ENCODE measurements at regions not wholly inside any gene's neighbourhood (a gene's known extent, or its start where the extent isn't known, plus 50 kb on each side); places are given as distances from the start of the nearest gene placed in this dataset.

- Histone ChIP-seq H3K9ac (ENCODE audit: low read length) (no peak overlapping the region), H3K36me3 (replicated peaks in 1 of 2; ENCODE audit: control extremely low read depth in 1 of 2, control insufficient read depth in 1 of 2, extremely low read depth in 1 of 2, insufficient read depth in 2 of 2, low read length in 1 of 2) (no peaks in the 10 kb centered on the region), H3K27ac (ENCODE audit: low read length in 2 of 2) (no peak overlapping the region), H3K4me2 (replicated peaks; ENCODE audit: low read depth, low read length, poor library complexity, severe bottlenecking) (no peak overlapping the region), H2AFZ (ENCODE audit: insufficient read depth, low read depth, low read length, poor library complexity, severe bottlenecking) (no peak overlapping the region), H3K9me3 (ENCODE audit: control extremely low read depth in 1 of 3, control insufficient read depth in 2 of 3, insufficient read depth in 1 of 3, low read length in 2 of 3) (no peaks in the 10 kb centered on the region), H3K4me1 (ENCODE audit: control insufficient read depth in 2 of 2, insufficient read depth in 2 of 2, low read length in 2 of 2) (no peaks in the 10 kb centered on the region), H3K79me2 (ENCODE audit: control insufficient read depth, insufficient read depth, low read length) (no peaks in the 10 kb centered on the region), H3K27me3 (replicated peaks in 1 of 4; ENCODE audit: control extremely low read depth in 1 of 4, control insufficient read depth in 3 of 4, insufficient read depth in 4 of 4, low read length in 3 of 4) (no peaks in the 10 kb centered on the region), H4K20me1 (ENCODE audit: control insufficient read depth, insufficient read depth, low read length, poor library complexity, severe bottlenecking) (no peaks in the 10 kb centered on the region), H3K4me3 (ENCODE audit: control extremely low read depth in 1 of 5, extremely low read depth in 1 of 5, insufficient read depth in 1 of 5, low read depth in 2 of 5, low read length in 4 of 5) (no peak overlapping the region)
- ChIA-PET CTCF (interaction anchor here (1.4 to 6.6 kb wide), 4 partner anchors 179 to 192 kb away, joined by 4 to 57 read pairs (median 10); no protein-coding TSS in a partner anchor), POLR2A (no interaction called here)
- H3K4me1 Mint-ChIP-seq, result peaks cover 1% of the 10 kb centered on the region
- H3K27ac Mint-ChIP-seq, result no peak overlapping the region
- no peak overlapping the region for H3K4me3 Mint-ChIP-seq
- ATAC-seq (ENCODE audit: low read depth) (no peak), DNase-seq (no peak)
- WGBS (ENCODE audit: insufficient coverage), result 100% methylated on average over 1 of the region's 1 CpG
- no peaks in the 10 kb centered on the region for H3K27me3 Mint-ChIP-seq
- H3K9me3 Mint-ChIP-seq (ENCODE audit: insufficient read depth), result peaks cover 3% of the 10 kb centered on the region
- no peak for TF ChIP-seq EZH2 (IDR thresholded peaks at IDR 0.05; ENCODE audit: borderline replicate concordance, insufficient read depth, low read depth, low read length, poor library complexity, severe bottlenecking)
- TF ChIP-seq CTCF (IDR thresholded peaks at IDR 0.05), result no peak
- intact Hi-C loops (cut with micrococcal nuclease), result loop anchor here (1.0 to 5.0 kb wide), 2 partner anchors 71 to 185 kb away; no protein-coding TSS in a partner anchor
Measured at GRCh38 chr2:142796588-142796987, 80.9 kb upstream of the KYNU start.

GRCh38 chr2:142796161-142796560, 81.3 kb upstream of the KYNU start:
- Histone ChIP-seq H3K27me3 (replicated peaks in 1 of 4; ENCODE audit: control extremely low read depth in 1 of 4, control insufficient read depth in 3 of 4, insufficient read depth in 4 of 4, low read length in 3 of 4) (no peaks in the 10 kb centered on the region), H3K4me2 (replicated peaks; ENCODE audit: low read depth, low read length, poor library complexity, severe bottlenecking) (no peak overlapping the region), H2AFZ (ENCODE audit: insufficient read depth, low read depth, low read length, poor library complexity, severe bottlenecking) (no peak overlapping the region), H3K9me3 (ENCODE audit: control extremely low read depth in 1 of 3, control insufficient read depth in 2 of 3, insufficient read depth in 1 of 3, low read length in 2 of 3) (no peaks in the 10 kb centered on the region), H4K20me1 (ENCODE audit: control insufficient read depth, insufficient read depth, low read length, poor library complexity, severe bottlenecking) (no peaks in the 10 kb centered on the region), H3K4me1 (ENCODE audit: control insufficient read depth in 2 of 2, insufficient read depth in 2 of 2, low read length in 2 of 2) (no peaks in the 10 kb centered on the region), H3K79me2 (ENCODE audit: control insufficient read depth, insufficient read depth, low read length) (no peaks in the 10 kb centered on the region), H3K9ac (ENCODE audit: low read length) (no peak overlapping the region), H3K4me3 (ENCODE audit: control extremely low read depth in 1 of 5, extremely low read depth in 1 of 5, insufficient read depth in 1 of 5, low read depth in 2 of 5, low read length in 4 of 5) (no peak overlapping the region), H3K36me3 (replicated peaks in 1 of 2; ENCODE audit: control extremely low read depth in 1 of 2, control insufficient read depth in 1 of 2, extremely low read depth in 1 of 2, insufficient read depth in 2 of 2, low read length in 1 of 2) (no peaks in the 10 kb centered on the region), H3K27ac (ENCODE audit: low read length in 2 of 2) (no peak overlapping the region)
- peaks cover 4% of the 10 kb centered on the region for H3K4me1 Mint-ChIP-seq
- POLR2A ChIA-PET, result no interaction called here
- CTCF ChIA-PET, result interaction anchor here (1.4 to 6.6 kb wide), 4 partner anchors 180 to 193 kb away, joined by 4 to 57 read pairs (median 10); no protein-coding TSS in a partner anchor
- intact Hi-C loops (cut with micrococcal nuclease), result loop anchor here (1.0 to 5.0 kb wide), 2 partner anchors 71 to 185 kb away; no protein-coding TSS in a partner anchor
- TF ChIP-seq CTCF (IDR thresholded peaks at IDR 0.05) (no peak), EZH2 (IDR thresholded peaks at IDR 0.05; ENCODE audit: borderline replicate concordance, insufficient read depth, low read depth, low read length, poor library complexity, severe bottlenecking) (no peak)
- no peak overlapping the region for H3K4me3 Mint-ChIP-seq
- no peak overlapping the region for H3K27ac Mint-ChIP-seq
- H3K27me3 Mint-ChIP-seq, result no peaks in the 10 kb centered on the region
- 71% methylated on average over 1 of the region's 2 CpGs for WGBS (ENCODE audit: insufficient coverage)
- ATAC-seq (ENCODE audit: low read depth), result no peak
- DNase-seq, result peak; percentile 9
- H3K9me3 Mint-ChIP-seq (ENCODE audit: insufficient read depth), result peaks cover 3% of the 10 kb centered on the region

Measured in B cell (primary cell).